A549 (cell line): ENCODE measurements at regions not wholly inside any gene's neighbourhood (a gene's known extent, or its start where the extent isn't known, plus 50 kb on each side); places are given as distances from the start of the nearest gene placed in this dataset.

ENCODE experiments used
- ATAC-seq, 2 experiments: fragments of 200-7000 bp in 1 of 2; fragments of >200 bp in 1 of 2; cut with Nextera tagmentation in 1 of 2; cut with Tn5 transposase in 1 of 2; 3 replicates each; pipeline versions ENCODE4 v1.8.0 to v1.9.1; 2018 to 2020; ENCODE audit warnings: mild to moderate bottlenecking in 1 of 2, moderate library complexity in 1 of 2
- CTCF ChIA-PET: fragments of 300-600 bp; sonication (Branson Sonifier 250); formaldehyde crosslinking; extraction: SDS; loops from one replicate; lab custom pipeline; 2021; ENCODE audit warnings: antibody characterized with exemption, inconsistent platforms; lab: Yijun Ruan, JAX
- POLR2A ChIA-PET: fragments of 350-600 bp; formaldehyde crosslinking; extraction: SDS; loops from one replicate; lab custom pipeline; 2021; ENCODE audit warnings: antibody characterized with exemption, inconsistent platforms; lab: Yijun Ruan, JAX
- DNase-seq, 2 experiments: peaks; one replicate each; pipeline versions ENCODE4 v3.0.0 to v3.0.0-alpha.2; 2011 to 2016; ENCODE audit warnings: low read depth in 1 of 2, low spot score in 1 of 2
- FAIRE-seq: peaks from 2 replicates; lab custom pipeline; 2011; peaks lifted over from hg19 to GRCh38; lab: Jason Lieb, UNC
- H3K27ac ChIP-seq, 2 experiments: fragments of >200 bp; sonication (Bioruptor Twin); formaldehyde crosslinking; 3 replicates each; pipeline ENCODE4 v1.5.1; 2016 to 2017
- H3K4me1 ChIP-seq: fragments of >200 bp; sonication (Bioruptor Twin); formaldehyde crosslinking; 3 replicates; pipeline ENCODE4 v1.6.1; 2016
- H3K4me2 ChIP-seq: fragments of >200 bp; sonication (Bioruptor Twin); formaldehyde crosslinking; 3 replicates; pipeline ENCODE4 v1.6.1; 2016
- H3K4me3 ChIP-seq: fragments of >200 bp; sonication (Bioruptor Twin); formaldehyde crosslinking; 3 replicates; pipeline ENCODE4 v1.5.1; 2016
- H3K9me3 ChIP-seq: fragments of >200 bp; sonication (Bioruptor Twin); formaldehyde crosslinking; 3 replicates; pipeline ENCODE4 v1.6.1; 2016
- CHD2 ChIP-seq: fragments of 150-350 bp; IDR thresholded peaks from 2 replicates; pipeline ENCODE4 v1.6.1; 2014; ENCODE audit warnings: low read length; ENCODE audit not compliant: partially characterized antibody
- GATA3 ChIP-seq: IDR thresholded peaks from 2 replicates; pipeline ENCODE4 v1.6.1; 2012; ENCODE audit warnings: borderline replicate concordance
- MAFK ChIP-seq: fragments of 450-650 bp; IDR thresholded peaks from 2 replicates; pipeline ENCODE4 v1.6.1; 2014; ENCODE audit not compliant: partially characterized antibody
- USF2 ChIP-seq: fragments of 450-650 bp; IDR thresholded peaks from 2 replicates; pipeline ENCODE4 v1.6.1; 2014; ENCODE audit warnings: antibody characterized with exemption
- whole genome bisulfite sequencing: methylation state at CpG from one replicate; pipeline ENCODE4 v1.1.6; 2017; ENCODE audit errors: missing lambda C conversion rate; 5-methylcytosine and 5-hydroxymethylcytosine counted together
- small RNA-seq, 6 experiments: library from RNA; depleted of rRNA; stranded (forward); fragments of <200 nt; gene quantifications; one replicate each; pipeline ENCODE3, GENCODE V24; 2012

- CTCF ChIA-PET, result no interaction called here
- FAIRE-seq, result no peak
- POLR2A ChIA-PET, result no interaction called here
- ATAC-seq, result no peak
- peak; percentile 39 for TF ChIP-seq MAFK
- TF ChIP-seq USF2, result no peak
- no peak overlapping the region for H3K4me3 ChIP-seq
- H3K4me2 ChIP-seq, result no peak overlapping the region
- DNase-seq, result no peak
- WGBS, result 71% methylated on average over 4 of the region's 4 CpGs
- no peak overlapping the region for H3K27ac ChIP-seq
- peaks cover 11% of the 10 kb centered on the region; the same call in 2 of the 3 replicates for H3K9me3 ChIP-seq
- H3K4me1 ChIP-seq, result no peaks in the 10 kb centered on the region
Observed at GRCh38 chr11:43619863-43620505, 60.6 kb upstream of the HSD17B12 start.

- POLR2A ChIA-PET, result no interaction called here
Observed at GRCh38 chr11:43626798-43627197, 53.7 kb upstream of the HSD17B12 start.

More at GRCh38 chr11:43626798-43627197, 53.7 kb upstream of the HSD17B12 start:
- Histone ChIP-seq H3K4me1 (no peaks in the 10 kb centered on the region), H3K4me2 (no peak overlapping the region), H3K27ac (no peak overlapping the region), H3K9me3 (no peaks in the 10 kb centered on the region), H3K4me3 (no peak overlapping the region)
- TF ChIP-seq CHD2 (no peak), GATA3 (no peak), MAFK (no peak)
- no peak for FAIRE-seq
- CTCF ChIA-PET, result interaction anchor here (0.7 to 1.5 kb wide), 2 partner anchors 9 to 21 kb away, joined by 3 read pairs; no protein-coding TSS in a partner anchor
- ATAC-seq, result no peak
- WGBS, result 31% methylated on average over 3 of the region's 3 CpGs
- no peak for DNase-seq

Small RNAs in the stretch of these regions (small RNA-seq; reads per million reads assigned to genes)
- 0 reads per million in 6 experiments for gene MIR129-2
- 0 reads per million in 6 experiments for gene MIR670
